ENCODE measurements at regions not wholly inside any gene's neighbourhood (a gene's known extent, or its start where the extent isn't known, plus 50 kb on each side); places are given as distances from the start of the nearest gene placed in this dataset.

DNA sequence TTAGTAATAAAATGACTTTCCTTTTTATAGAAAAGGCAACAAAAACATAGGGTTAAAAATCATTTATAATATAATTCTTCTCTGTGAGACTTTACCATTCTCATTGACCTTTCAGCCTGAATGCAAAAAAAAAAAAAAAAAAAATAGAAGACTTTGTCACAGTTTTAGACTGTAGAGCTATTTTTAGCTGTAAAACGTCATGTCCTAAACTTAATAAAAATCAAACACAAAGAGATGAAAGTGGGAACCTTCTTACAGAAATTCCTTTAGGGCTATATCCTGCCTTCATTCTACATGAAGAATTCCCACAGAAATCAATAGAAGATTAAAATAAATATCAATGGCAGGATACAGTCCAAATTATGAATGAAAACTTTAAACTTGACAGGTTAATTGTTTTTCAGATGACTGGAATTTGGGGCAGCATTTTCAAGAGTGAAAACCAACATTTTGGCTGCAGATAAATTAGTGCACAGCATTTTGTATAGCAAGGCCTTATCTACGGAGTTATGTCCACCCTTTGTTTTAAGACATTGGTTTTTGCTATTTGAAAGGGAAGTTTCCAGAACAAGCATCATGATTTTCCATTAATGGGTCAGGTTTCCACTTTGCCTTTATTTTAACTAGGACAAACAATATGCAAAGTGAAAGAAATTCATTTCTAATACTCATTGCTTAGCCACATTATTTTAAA is 219.5 kb downstream of the SPCS3 start:
- in situ Hi-C loops (cut with HindIII; ENCODE audit: low pct_unique_long_range_greater_than_20kb, low sequenced_read_pairs): no loop called here
- no peak for DNase-seq (ENCODE audit: low read depth in 1 of 2, low spot score in 1 of 2)
- TF ChIP-seq JUND (IDR thresholded peaks at IDR 0.05; ENCODE audit: low read depth): no peak

DNA sequence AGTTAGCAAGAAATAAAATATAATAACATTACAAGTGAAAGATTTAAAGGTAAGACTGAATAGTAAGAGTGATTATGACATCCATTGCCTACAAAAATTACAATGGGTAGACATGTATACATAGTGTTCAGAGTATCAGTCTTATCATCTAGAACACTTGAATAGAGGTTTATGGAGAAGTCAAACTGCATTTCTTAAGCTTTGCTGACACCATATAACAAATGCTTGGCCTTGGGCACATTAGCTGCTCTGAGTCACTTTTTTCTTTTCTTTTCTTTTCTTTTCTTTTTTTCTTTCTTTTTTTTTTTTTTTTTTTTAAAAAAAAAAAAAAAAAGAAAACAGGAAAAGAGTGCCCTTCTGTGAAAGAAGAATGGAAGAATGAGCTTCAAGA is 220.0 kb downstream of the SPCS3 start:
- TF ChIP-seq JUND (IDR thresholded peaks at IDR 0.05; ENCODE audit: low read depth): no peak
- in situ Hi-C loops (cut with HindIII; ENCODE audit: low pct_unique_long_range_greater_than_20kb, low sequenced_read_pairs): no loop called here
- peak in 1 of 2 experiments; percentile 18 for DNase-seq (ENCODE audit: low read depth in 1 of 2, low spot score in 1 of 2)

DNA sequence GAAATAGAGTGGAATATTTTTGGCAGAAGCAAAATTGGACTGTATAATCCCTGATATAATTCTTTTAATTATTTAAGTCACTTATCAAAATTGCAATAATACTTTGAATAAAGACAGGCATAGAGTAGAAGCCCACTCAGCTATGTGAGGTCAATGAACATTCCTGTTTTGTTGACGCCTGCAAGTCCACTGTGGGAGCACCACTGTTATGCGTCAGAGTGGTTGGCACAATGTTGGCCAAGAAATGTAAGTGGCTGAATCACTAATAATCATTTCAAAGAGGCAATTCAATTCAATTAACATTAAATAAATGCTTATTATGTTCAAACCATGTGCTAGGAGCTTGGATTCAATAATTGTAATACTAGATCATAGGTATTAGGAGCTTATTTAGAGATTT is 221.0 kb downstream of the SPCS3 start:
- DNase-seq (ENCODE audit: low read depth in 1 of 2, low spot score in 1 of 2): no peak
- in situ Hi-C loops (cut with HindIII; ENCODE audit: low pct_unique_long_range_greater_than_20kb, low sequenced_read_pairs): no loop called here
- no peak for TF ChIP-seq JUND (IDR thresholded peaks at IDR 0.05; ENCODE audit: low read depth)

DNA sequence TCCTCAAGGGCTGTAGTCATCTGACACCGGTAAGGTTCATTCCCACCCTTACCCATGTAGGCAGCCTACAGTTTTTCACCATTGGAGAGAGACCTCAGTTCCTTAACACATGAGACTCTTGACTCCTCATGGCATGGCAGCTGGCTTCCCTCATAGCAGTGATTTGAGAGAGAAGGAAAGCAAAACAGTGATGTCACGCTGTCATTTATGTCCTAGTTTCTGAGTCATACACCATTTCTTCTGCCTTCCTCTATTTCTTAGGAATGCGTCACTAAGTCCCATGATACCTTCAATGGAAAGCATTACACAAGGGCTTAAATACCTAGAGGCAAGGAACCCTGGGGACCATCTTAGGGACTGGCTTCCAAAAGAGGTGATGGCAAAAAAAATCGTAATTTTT is 226.1 kb downstream of the SPCS3 start:
- no peak for TF ChIP-seq JUND (IDR thresholded peaks at IDR 0.05; ENCODE audit: low read depth)
- no peak for DNase-seq (ENCODE audit: low read depth in 1 of 2, low spot score in 1 of 2)
- in situ Hi-C loops (cut with HindIII; ENCODE audit: low pct_unique_long_range_greater_than_20kb, low sequenced_read_pairs): no loop called here

DNA sequence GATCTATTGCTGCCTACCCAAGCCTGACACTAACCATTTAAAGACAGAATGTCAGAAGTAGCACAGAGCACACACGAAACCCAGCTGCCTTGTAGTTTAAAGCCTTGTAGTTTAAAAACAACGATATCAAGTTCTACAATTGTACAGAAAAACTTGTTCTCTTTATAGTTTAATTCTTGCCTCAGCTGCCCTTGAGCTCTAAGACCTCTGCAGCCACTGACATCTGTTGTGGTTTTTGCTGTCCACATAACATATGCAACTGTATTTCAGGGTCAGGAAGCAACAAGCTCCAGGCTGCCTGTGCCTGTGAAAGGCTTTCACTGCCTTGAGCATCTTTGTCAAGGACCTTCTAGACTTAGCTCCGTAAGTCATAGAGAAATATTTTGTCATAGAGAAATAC is 227.2 kb downstream of the SPCS3 start:
- in situ Hi-C loops (cut with HindIII; ENCODE audit: low pct_unique_long_range_greater_than_20kb, low sequenced_read_pairs): no loop called here

DNA sequence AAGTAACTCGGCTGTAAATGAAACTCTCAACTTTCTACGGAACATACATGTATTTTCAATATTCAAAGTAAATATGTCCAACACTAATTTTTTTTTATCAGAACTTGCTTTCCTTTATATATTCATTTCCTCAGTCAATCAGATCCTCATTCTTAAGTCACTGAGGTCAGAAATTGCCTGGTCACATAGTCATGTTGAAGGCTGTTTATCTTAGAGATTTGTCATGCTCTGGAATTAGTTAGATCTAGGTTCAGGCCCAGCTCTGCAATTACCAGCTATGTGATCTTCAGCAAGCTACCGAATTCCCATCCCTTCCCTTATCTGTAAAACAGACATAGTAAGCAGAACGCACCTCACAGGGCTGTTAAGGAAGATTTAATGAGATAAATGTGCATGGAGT is 228.8 kb downstream of the SPCS3 start:
- no peak for TF ChIP-seq JUND (IDR thresholded peaks at IDR 0.05; ENCODE audit: low read depth)
- in situ Hi-C loops (cut with HindIII; ENCODE audit: low pct_unique_long_range_greater_than_20kb, low sequenced_read_pairs): no loop called here
- DNase-seq (ENCODE audit: low read depth in 1 of 2, low spot score in 1 of 2): no peak

More for the DNA sequence above, 227.2 kb downstream of the SPCS3 start:
- no peak for DNase-seq (ENCODE audit: low read depth in 1 of 2, low spot score in 1 of 2)
- TF ChIP-seq JUND (IDR thresholded peaks at IDR 0.05; ENCODE audit: low read depth): no peak

DNA sequence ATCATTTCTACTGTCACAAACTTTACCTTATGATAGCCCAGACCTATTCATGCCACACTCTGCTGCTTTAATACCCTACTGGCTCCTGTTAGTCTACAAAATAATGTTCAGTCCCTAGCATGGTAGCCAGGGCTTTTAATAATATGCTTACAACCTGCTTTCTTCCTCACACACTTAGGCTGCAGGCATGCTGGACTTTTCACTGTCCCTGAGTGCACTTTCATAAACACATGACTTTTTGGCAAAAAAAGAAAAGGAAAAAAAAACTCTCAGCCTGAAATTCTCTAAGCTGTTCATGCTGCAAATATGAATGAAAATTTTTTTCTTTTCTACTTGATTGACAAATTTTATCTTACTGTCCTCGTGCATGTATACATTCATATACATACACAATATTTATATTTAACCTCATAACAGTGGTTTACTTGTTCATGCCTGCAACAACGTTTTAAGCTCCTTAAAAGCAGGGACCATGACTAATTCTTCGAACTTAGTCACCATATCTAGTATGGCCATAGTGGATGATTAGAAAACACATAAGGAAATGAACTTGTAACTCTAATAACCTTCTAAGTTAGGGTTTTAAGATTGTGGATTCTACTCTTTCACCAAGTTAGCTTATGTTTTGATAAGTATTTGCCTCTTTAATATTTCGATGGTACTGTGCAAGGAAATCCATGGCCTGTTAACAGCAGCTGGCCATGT is 229.5 kb downstream of the SPCS3 start:
- no peak for TF ChIP-seq JUND (IDR thresholded peaks at IDR 0.05; ENCODE audit: low read depth)

DNA sequence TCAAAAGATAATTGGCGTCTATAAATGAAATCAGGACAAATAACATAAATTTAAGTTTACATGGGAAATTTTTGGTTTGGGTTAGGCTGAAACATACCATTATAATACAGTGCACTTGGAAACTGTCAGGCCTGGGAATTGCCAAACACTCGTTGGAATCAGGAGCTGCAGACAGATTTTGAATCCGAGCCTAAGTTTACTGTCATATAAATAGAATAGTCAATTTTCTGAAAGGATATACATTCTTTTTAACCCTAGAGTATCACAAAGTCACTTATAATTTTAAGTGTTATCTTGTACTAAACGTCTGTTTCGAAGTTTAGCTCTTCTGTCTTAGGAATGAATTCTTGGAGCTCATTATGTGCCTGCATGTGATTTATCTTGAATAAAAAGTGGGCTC is 234.1 kb downstream of the VEGFC start:
- DNase-seq (ENCODE audit: low read depth in 1 of 2, low spot score in 1 of 2): no peak
- no peak for TF ChIP-seq JUND (IDR thresholded peaks at IDR 0.05; ENCODE audit: low read depth)
- in situ Hi-C loops (cut with HindIII; ENCODE audit: low pct_unique_long_range_greater_than_20kb, low sequenced_read_pairs): no loop called here

More for the DNA sequence above, 229.5 kb downstream of the SPCS3 start:
- in situ Hi-C loops (cut with HindIII; ENCODE audit: low pct_unique_long_range_greater_than_20kb, low sequenced_read_pairs): no loop called here
- no peak for DNase-seq (ENCODE audit: low read depth in 1 of 2, low spot score in 1 of 2)

DNA sequence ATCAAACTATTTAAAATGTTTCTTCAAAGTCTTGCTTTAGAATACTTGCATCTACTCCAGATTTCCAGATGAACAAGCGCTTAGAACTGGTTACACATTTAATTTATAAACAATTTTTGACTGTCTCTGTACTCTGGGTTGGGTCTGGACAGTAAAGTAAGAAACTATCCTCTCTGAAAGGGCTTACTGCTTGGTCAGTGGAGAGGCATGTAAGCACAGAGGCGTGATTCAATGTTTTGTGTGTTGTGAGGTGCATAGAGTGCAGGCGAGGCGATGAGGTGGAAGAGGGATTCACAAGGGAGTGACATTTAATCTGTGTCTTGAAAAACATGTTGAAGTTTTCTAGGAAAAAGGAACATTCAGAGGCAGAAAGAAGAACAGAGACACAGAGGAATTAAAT is 231.4 kb downstream of the VEGFC start:
- DNase-seq (ENCODE audit: low read depth in 1 of 2, low spot score in 1 of 2): no peak
- TF ChIP-seq JUND (IDR thresholded peaks at IDR 0.05; ENCODE audit: low read depth): no peak
- in situ Hi-C loops (cut with HindIII; ENCODE audit: low pct_unique_long_range_greater_than_20kb, low sequenced_read_pairs): no loop called here

DNA sequence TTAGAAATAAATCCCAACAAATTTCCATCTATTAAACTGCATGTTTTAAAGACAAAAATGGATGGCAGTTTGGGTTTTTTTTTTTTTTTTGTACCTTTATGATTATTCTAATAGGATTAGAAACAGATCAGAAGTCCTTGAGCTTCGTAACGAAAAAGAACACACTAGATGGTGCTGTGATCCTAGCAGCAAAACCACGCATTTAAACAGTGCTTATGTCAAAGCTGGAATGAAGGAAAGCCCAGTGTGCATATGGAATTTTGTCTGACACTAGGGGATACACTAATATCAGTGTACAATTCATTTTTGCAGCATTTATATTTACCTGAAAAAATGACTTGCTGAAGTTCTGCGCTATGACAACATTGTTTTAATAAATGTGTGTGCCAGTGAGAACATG is 229.1 kb downstream of the VEGFC start:
- no peak for TF ChIP-seq JUND (IDR thresholded peaks at IDR 0.05; ENCODE audit: low read depth)
- in situ Hi-C loops (cut with HindIII; ENCODE audit: low pct_unique_long_range_greater_than_20kb, low sequenced_read_pairs): no loop called here
- DNase-seq (ENCODE audit: low read depth in 1 of 2, low spot score in 1 of 2): peak in 1 of 2 experiments; percentile 57

DNA sequence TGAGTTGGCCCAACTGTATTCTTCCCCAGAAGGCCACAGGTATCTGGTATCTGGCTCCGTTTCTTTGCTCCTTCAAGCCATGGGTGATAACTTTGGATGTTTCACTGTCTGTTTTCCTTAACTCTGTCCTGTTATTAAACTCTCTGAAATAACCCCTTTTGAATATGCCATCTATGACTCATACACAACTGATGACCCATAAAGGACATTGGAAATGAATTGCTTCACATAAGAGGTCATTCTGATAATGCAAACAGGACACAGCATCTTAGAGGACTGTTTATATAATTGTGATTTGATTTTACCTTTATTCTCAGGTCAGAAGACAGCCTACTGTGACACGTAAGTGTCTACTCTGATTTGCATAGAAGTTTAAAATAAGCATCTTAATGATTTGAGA is 227.7 kb downstream of the VEGFC start:
- in situ Hi-C loops (cut with HindIII; ENCODE audit: low pct_unique_long_range_greater_than_20kb, low sequenced_read_pairs): no loop called here
- TF ChIP-seq JUND (IDR thresholded peaks at IDR 0.05; ENCODE audit: low read depth): no peak
- DNase-seq (ENCODE audit: low read depth in 1 of 2, low spot score in 1 of 2): no peak

DNA sequence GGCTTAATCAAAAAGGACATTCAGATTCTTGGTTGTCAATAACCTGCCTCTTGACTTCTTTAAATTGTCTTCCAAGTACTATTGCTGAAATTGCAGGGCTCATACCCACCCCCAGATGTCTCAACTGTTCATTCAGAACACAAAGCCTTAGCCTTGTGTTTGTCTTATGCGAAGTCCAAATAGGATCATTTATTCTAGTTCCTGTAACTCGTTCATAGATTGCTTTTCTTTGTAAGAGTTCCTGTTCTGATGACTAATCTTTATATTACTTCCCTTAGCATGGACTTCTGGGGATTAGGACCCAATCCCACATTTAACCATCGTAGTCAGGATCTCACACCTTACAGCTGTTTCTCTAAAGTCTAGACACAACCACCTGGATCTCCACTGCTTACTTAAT is 226.0 kb downstream of the VEGFC start:
- in situ Hi-C loops (cut with HindIII; ENCODE audit: low pct_unique_long_range_greater_than_20kb, low sequenced_read_pairs): no loop called here
- TF ChIP-seq JUND (IDR thresholded peaks at IDR 0.05; ENCODE audit: low read depth): no peak
- no peak for DNase-seq (ENCODE audit: low read depth in 1 of 2, low spot score in 1 of 2)

DNA sequence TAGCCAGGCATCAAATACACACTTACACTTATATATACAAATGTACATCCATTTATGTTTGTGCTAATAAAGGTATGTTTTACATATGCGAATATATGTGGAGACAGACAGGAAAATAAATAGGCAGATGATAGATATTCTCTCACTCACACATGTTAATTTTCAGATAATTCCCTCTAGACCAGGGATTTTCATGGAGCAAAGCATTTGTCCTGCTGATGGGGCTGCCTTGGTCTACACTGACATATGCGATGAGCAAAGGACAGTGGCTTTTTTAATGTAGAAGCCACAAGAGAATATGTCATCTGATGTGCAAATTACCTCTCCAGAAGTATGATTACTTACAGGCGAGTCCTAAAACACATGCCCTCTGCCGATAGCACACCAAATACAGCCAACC is 224.5 kb downstream of the VEGFC start:
- no peak for TF ChIP-seq JUND (IDR thresholded peaks at IDR 0.05; ENCODE audit: low read depth)
- in situ Hi-C loops (cut with HindIII; ENCODE audit: low pct_unique_long_range_greater_than_20kb, low sequenced_read_pairs): no loop called here
- DNase-seq (ENCODE audit: low read depth in 1 of 2, low spot score in 1 of 2): no peak

Measured in T47D (cell line).